ENCODE measurements at regions not wholly inside any gene's neighbourhood (a gene's known extent, or its start where the extent isn't known, plus 50 kb on each side); places are given as distances from the start of the nearest gene placed in this dataset.

GRCh38 chr12:85574291-85574690 lies 261.9 kb downstream of the RASSF9 start:
- no peak overlapping the region for H3K27ac ChIP-seq
- no peaks in the 10 kb centered on the region for H3K4me1 ChIP-seq
- H3K27me3 ChIP-seq: no peaks in the 10 kb centered on the region
- no peaks in the 10 kb centered on the region for H3K36me3 ChIP-seq
- no peaks in the 10 kb centered on the region for H3K9me3 ChIP-seq
- no peak for DNase-seq
- H3K4me3 ChIP-seq: no peak overlapping the region
- intact Hi-C loops (cut with DNase I; ENCODE audit: low total_unique reads): no loop called here
- no peak for TF ChIP-seq POLR2A (IDR thresholded peaks at IDR 0.05)
- TF ChIP-seq CTCF (IDR thresholded peaks at IDR 0.05): no peak

- Histone ChIP-seq H3K27ac (no peak overlapping the region), H3K9me3 (no peaks in the 10 kb centered on the region), H3K36me3 (no peaks in the 10 kb centered on the region), H3K4me1 (no peaks in the 10 kb centered on the region), H3K4me3 (no peak overlapping the region), H3K27me3 (no peaks in the 10 kb centered on the region)
- DNase-seq: peak; percentile 27 to 39
- intact Hi-C loops (cut with DNase I; ENCODE audit: low total_unique reads): no loop called here
- TF ChIP-seq POLR2A (IDR thresholded peaks at IDR 0.05): no peak
- peak; percentile 42 to 64 (median 48) for TF ChIP-seq CTCF (IDR thresholded peaks at IDR 0.05)
Measured at GRCh38 chr12:85575120-85576096, 260.8 kb downstream of the RASSF9 start.

GRCh38 chr12:85580562-85581168 lies 255.5 kb downstream of the RASSF9 start:
- H3K27me3 ChIP-seq: no peaks in the 10 kb centered on the region
- H3K4me3 ChIP-seq: no peak overlapping the region
- H3K36me3 ChIP-seq: no peaks in the 10 kb centered on the region
- TF ChIP-seq POLR2A (IDR thresholded peaks at IDR 0.05) (no peak), CTCF (IDR thresholded peaks at IDR 0.05) (no peak)
- peak overlapping the region in 1 of 2 donors; percentile 8 for H3K27ac ChIP-seq
- intact Hi-C loops (cut with DNase I; ENCODE audit: low total_unique reads): no loop called here
- DNase-seq: peak in 1 of 2 donors; percentile 40
- H3K9me3 ChIP-seq: no peaks in the 10 kb centered on the region
- H3K4me1 ChIP-seq: no peaks in the 10 kb centered on the region

- no peaks in the 10 kb centered on the region for H3K27me3 ChIP-seq
- H3K36me3 ChIP-seq: no peaks in the 10 kb centered on the region
- no peaks in the 10 kb centered on the region for H3K9me3 ChIP-seq
- TF ChIP-seq POLR2A (IDR thresholded peaks at IDR 0.05) (no peak), CTCF (IDR thresholded peaks at IDR 0.05) (no peak)
- no peak overlapping the region for H3K27ac ChIP-seq
- intact Hi-C loops (cut with DNase I; ENCODE audit: low total_unique reads): no loop called here
- H3K4me1 ChIP-seq: no peaks in the 10 kb centered on the region
- H3K4me3 ChIP-seq: no peak overlapping the region
- DNase-seq: no peak
Measured at GRCh38 chr12:85587158-85587557, 249.1 kb downstream of the RASSF9 start.

GRCh38 chr12:85588221-85588620 lies 248.0 kb downstream of the RASSF9 start:
- Histone ChIP-seq H3K27ac (no peak overlapping the region), H3K9me3 (no peaks in the 10 kb centered on the region)
- no peak for DNase-seq

More at GRCh38 chr12:85588221-85588620, 248.0 kb downstream of the RASSF9 start:
- intact Hi-C loops (cut with DNase I; ENCODE audit: low total_unique reads): no loop called here
- Histone ChIP-seq H3K36me3 (no peaks in the 10 kb centered on the region), H3K4me1 (no peaks in the 10 kb centered on the region), H3K27me3 (no peaks in the 10 kb centered on the region), H3K4me3 (no peak overlapping the region)
- TF ChIP-seq CTCF (IDR thresholded peaks at IDR 0.05) (no peak), POLR2A (IDR thresholded peaks at IDR 0.05) (no peak)
